Suppressor macrophage treated with lipopolysaccharide for 4 hours (primary cell): ENCODE measurements at regions not wholly inside any gene's neighbourhood (a gene's known extent, or its start where the extent isn't known, plus 50 kb on each side); places are given as distances from the start of the nearest gene placed in this dataset.

ENCODE experiments used
- DNase-seq: peaks from one replicate; pipeline ENCODE4 v3.0.0-alpha.2; 2020

DNA sequence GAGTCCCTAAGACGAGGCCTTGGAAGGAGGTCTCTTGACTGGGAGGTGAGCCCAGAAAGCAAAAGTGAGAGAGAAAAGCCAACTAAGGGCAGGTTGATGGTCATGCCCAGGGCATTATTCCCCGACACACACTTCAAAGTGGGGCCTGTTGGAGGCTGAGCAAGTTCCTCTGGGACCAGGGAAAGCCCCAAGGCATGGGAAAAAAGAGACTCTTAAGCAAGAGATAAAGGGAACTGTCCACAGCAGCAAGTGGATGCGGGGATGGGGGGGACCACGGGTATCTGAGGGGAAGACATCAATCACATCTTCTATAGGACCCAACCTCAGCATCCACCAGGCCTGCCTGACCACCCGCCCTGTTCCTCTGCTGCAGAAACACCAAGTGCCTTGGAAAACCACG, 119.9 kb upstream of the MAFB start:
- DNase-seq, result no peak

DNA sequence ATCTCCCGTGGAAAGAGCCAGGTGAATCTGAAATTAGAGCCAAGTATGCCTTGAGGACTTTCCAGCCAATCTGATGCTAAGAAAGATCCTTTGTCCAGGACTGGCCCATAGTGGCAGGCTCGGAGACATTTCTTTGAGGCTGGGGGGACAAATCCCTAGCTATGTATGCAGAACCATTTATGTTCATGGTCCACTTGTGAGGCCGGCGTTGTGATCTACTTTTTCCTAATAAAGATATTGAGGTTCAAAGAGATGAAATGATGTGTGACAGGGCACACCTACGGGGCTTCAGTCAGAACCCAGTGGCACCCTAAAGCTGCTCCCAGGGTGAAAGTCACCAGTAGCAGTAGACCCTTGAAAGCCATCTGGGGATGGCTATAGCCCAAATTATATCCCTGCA, 120.3 kb upstream of the MAFB start:
- DNase-seq, result no peak

DNA sequence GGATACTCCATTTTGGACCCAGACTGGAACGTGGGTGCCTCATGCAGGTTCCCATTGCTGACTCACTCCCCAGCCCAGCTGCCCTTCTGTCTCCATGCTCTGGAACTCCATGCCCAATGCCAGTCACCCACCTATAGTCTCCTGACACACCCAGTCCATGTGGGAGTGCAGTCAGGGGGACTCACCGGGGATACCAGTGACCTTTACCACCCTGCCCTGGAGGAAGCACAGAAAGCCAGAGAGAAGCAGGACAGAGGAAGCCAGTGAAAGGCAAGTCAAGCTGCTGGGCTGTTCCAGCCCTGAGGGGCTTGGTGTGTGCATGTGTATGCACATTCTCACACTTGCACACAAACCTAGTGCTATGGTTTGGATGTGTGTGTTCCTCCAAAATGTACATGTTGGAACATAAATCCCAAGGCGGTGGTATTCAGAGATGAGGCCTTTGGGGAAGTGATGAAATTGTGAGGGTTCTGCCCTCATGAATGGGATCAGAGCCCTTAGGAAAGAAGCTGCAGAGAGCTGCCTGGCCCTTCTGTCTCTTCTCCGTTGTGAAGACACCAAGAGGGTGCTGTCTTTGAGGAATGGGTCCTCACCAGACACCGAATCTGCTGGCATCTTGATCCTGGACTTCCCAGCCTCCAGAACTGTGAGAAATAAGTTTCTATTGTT, 121.4 kb upstream of the MAFB start:
- peak; percentile 37 for DNase-seq

DNA sequence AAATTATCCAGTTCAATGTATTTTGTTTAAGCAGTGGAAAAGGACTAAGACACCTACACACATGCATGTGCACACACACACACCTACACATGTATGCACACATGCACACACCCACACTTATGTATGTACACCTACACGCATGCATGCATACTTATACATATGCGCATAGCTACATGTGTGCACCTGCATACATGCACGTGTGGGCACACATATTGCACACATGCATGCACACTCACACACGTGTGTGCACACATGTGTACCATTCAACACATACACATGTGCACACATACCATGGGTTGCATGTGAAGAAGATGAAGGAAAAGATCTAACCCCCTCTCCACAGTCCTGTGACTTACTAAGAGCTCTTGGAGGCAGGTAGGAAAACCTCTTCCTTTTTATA, 122.0 kb upstream of the MAFB start:
- DNase-seq, result no peak

DNA sequence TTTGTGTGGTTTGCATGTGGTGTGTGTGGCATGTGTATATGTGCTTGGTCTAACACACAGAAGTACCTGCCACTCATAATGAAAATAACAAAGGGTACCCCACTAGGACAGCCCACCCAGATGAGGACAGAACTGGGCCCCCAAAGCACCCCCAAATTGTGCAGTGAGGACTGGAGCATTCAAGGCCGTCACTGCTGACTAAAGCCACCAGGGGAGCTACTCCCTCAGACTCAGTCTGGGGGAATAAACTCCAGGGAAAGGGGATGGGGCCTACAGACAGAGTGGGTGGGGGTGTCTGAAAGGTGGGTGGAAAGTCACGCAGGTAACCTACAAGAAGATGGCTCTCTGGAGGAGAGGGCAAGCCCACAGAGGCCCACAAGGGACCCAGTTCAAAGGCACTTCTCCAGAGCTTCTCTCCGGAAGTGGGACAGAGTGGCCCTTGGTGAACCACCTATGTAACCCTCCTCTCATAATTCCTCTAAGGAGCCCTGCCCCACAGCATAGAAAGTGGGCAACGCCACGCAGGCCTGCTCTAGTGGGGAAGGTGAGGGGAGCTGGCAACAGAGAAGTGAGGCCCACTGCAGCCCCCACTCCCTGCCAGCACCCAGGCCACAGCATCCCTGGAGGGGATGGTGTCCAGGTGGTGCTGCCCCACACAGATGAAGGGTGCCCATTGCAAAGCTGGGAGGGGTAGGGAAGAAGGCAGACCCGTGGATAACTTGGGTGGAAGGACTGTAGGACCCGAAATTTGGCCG, 122.8 kb upstream of the MAFB start:
- no peak for DNase-seq

DNA sequence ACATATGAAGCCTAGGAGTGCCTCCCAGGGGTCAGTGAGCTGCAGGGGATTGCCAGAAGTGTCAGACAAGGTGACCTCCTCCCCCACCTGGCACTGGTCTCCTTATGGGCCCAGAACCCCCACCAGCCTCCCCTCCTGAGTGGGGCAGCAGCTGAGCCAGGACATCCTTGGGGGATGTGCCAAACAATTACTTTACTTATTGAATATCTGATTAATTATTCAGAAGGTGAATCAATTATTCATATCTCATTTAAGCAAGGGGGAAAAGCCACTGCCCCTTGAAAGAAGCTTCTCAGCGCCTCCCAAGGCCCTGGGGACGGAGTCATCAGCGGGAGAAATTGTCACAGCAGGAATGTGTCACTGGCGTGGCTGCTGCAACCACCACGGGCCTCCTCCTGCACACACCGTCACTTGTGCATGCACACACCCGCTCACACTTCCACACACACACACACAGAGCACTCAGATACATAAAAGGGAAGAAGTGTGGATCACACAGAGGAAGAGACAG, 123.4 kb upstream of the MAFB start:
- DNase-seq, result no peak

DNA sequence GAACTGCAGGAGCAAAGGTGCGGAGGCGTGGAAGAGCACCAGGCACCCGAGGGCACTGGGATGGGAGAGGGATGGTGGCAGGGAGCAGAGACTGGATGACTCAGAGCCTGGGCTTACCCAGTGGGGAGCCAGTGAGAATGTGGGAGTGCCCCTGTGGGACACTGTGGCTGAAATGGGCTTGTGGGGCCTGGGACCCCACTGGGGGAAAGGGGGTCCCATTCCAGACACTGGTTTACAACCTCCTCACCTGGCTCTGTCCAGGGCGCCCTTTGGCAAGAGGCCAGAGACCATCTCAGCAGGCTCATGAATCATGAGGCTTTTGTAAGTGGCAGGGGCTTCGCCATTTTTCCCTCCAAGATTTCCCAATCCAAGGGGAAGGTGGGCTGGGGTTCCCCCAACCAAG, 124.0 kb upstream of the MAFB start:
- DNase-seq, result no peak

DNA sequence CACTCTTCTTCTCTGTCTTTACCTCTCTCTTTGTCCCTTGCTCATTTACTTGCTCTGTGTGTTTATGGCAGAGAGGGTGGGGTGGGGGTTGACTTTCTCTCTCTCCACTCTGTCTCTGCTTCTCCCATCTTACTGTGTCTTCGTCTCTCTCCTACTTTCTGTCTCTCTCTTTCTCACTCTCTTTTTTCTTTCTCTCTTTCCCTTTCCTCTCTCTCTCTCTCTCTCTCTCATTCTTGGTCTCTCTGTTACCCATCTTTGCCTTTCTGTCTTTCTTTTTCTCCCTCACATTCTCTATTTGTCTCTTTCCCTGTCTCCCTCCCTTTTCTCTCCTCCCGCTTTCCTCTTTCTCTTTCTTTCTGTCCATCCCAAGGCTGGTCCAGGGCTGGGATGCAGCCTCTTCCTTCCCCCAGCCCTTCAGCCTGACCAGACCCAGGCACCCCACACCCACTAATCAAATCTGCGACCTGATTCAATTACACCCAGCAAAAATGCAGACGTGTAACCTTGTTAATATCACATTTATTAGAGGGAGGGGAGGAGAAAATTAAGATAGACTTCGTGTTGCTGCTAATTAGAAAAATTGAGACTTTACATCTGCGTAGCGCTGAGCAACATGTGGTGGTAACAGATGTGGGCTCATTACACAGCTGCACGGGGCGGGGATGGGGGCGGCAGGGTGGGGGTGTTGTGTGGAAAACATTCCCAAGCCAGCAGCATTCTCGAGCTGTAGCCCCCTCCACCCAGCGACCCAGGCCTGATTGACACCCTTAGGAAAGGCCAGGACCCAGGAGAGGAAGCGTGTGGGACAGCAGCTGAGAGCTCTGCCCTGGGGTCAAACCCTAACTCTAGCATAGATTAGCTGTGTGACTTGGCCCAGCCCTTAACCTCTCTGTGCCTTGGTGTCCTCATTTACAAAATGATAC, 124.9 kb upstream of the MAFB start:
- no peak for DNase-seq

DNA sequence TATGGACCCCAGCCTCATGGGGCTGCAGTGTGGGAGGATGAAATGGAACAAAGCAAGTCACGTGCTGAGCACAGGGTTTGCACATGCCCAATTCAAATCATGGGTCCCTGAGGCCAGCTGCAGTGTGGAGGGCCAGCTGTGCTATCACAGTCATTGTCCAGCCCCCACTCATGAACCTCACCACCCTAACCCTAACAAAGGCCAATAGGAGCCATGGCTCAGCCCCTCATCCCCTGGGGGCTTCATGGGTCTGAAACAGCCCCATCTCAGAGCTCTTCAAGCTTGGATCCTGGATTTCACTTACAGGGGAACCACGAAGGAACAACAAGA, 125.6 kb upstream of the MAFB start:
- DNase-seq, result no peak

DNA sequence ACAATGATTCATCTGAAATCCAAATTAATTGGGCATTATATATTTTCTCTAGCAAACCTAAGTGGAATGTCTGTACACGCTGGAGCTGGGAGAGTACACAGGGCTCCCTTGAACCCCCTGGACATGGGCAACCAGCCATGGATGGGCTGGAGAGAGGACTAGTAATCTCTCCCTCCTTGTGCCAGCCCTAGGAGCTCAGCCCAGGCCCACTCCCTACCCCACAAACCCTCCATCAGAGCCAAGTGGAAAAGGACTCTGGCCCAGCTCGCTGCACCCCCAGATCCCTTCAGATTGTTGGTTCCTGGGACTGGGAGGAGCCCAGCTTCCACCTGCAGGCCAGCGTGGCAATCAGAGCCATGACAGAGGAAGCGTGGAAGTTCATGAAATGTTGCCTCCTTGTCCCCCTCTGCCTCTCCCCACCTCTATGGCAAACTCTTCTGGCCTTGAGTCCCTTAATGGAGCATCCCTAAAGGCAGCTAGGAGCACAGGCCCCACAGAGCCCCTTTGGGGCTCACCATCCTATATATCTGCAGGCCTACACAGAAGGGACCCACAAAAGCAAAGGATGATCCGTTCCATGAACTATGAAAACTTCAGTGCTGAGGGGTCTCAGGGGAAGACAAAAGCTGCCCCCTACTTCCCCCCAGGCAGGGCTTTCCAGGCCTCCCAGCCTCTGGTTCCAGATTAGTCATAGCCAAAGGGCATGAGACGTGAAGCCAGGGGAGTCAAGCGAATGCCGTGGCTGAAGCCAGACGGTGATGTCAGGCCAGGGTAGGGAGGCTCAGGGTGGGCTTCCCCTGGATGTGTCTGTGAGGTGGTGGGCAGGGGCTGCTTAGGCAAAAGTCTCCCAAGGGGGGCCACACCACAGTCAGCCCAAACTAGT, 126.4 kb upstream of the MAFB start:
- DNase-seq, result no peak

DNA sequence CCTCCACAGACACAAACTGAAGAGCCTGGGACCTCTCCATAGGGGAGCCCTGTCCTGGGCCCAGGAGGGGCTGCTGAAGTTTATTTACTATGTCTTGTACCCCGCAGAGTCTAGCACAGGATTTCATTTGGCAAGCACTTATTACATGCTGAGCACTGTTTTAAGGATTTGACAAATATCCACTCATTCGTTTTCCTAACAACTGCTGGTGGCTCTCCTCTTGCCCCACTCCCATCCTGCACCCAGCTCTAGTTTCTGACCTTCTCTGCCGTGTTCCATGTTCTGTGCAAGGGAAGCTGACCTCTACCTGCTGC, 127.0 kb upstream of the MAFB start:
- DNase-seq, result no peak

DNA sequence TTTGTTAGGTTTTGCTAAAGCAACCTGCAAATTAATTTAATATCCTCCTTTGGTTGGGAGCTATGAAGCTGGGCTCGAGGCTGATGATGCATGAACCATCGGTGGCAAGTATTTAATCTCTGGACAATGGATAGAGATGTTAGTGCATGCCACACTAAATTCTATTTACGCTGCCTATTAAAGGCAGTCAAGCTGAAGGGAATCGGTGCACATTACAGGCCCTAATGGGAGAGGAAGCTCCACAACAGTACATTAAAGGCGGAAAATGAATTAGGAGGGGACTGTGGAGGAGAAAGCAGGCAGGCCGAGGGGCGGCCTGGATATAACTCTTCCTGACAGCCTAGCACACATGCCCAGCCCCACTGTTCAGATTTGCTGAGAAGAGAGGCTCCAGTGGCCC, 132.4 kb upstream of the MAFB start:
- no peak for DNase-seq

DNA sequence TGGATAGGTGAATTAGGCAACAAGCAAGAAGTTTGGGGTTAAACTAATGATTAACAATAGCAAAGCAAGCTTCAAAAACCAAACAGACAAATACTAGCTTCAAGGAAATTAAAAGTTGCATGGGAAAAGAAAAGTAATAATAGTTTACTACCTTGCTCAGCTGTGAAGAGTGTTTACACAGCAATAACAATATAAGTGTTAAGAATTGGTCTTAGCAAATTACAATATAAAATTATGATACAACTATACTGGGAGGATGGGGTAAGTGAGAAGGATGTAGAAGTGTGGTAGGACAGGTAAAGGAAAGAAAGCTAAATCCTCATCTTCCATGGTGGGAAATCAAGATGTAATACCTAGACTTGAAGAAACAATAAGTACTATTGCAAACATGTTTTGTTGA, 137.7 kb upstream of the MAFB start:
- DNase-seq, result no peak

DNA sequence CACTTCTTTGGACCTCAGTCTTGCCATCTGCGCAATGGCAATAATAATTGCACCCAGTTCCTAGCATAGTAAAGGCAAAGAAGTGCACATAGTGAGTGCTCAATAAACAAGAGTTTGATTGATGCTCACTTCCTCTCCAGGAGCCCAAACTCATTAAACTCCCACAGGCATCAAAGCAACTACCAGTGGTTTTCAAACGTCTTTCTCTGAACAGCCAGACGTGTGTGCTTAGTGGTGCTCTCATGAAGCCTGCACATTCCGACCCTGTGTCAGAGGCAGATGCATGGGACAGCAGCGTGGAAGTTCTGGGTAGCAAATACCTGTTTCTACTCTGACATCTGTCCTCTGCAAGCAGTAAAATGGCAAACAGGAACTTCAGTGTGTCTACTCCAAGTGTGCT, 146.3 kb upstream of the MAFB start:
- no peak for DNase-seq

DNA sequence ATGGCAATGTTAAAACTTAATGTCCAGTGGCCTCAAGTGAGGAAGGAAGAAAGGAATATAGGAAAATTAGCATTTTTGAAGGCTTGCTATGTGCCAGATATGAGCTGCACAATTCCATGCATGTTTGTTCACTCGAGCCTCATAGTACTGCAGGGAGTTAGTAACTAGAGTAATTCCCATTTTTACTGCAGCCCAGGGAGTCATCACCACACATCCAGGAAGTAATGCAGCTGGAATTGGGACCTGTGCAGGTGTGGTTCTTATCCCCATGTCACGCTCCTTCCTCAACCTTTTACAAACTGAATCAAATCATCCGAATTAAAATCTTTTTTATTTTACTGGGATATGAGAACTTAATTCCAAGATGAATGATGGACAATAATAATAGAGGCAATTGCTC, 149.5 kb upstream of the MAFB start:
- no peak for DNase-seq

DNA sequence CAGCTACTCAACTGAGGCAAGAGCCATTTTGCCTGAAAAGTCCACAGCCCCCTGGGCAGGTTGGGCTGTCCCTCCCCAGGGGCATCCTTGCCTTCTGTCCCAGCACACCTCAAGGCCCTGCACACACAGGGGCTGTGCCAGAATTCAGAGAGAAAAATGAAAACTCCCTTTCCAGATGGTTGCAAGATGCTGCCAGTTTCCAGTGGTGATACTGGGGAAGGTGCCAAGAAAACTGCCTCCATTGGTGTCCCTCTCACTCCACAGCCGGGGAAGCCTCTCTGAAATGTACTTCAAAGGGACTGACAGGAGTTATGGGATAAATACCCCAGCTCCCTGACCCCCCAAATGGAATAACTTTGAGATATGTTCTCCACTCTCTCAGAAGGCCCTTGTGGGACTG, 154.2 kb upstream of the MAFB start:
- no peak for DNase-seq

DNA sequence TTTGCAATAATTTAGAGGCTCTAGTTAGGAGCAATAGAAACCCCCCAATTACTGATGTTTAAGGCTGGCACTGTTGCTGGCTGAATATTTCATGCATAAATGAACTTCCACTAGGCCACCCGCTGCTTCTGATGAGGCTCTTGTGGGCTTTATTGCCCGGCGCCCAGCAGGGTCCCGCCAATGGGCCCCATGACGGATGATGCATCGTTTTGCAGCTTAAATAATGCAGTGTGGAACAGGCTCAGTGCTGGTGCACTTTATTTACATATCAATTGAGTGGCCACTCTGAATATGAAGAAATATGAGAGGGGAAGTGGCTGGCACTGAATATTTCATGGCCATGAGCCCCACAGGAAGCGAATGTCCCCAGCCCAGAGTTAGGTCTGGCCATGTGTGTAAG, 155.3 kb upstream of the MAFB start:
- no peak for DNase-seq

DNA sequence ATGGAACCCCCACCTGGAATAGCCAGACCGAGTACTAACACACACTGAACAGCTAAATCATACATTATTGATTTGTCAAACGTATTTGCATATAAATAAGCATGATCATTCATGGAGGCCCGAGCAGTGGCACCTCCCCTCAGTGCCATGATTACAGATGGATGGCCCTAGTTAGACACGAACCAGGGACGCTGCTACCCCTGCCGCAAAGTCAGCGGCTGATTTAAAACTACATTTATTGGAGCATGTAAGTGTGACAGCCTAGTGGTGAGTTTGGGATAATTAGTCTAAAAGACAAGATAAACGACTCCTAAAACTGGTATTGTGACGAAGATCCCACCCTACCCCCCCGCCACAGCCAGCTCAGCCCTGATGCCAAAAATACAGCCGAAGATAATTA, 159.1 kb upstream of the MAFB start:
- DNase-seq, result no peak

DNA sequence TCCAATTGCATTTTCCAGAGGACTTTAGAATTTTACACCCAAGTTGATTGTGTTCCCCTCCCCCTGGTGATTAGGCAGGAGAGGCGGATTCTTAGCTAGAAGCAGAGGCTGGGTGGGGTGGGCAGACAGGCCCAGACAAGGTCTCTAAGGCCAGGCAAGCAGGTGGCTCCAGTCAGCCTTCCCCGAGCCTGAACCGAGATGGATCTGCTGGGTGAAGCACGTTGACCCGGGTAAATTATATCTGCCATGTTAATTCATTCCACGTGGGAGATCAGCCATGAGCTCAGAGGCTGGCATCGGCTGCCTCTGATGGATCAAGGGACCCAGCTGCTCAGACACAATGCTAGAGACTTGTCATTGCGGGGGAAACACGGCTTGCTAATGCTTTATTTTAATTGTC, 159.5 kb upstream of the MAFB start:
- DNase-seq, result no peak

DNA sequence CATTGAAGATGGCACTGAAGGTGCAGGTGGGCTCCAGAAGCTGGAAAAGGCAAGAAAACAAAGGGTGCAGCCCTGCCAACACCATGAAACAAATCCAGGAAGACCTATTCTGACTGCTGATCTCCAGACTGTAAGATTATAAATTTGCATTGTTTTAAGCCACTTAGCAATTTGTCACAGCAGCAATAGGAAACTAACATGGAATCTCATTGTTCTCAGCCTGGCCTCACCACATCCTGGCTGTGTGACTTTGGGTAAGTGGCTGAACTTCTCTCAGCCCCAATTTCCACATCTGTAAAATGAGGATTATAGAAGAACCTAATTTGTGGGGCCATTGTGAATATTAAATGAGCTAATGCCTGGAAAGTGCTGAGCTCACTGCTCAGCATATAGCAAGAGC, 160.4 kb upstream of the MAFB start:
- DNase-seq, result no peak

DNA sequence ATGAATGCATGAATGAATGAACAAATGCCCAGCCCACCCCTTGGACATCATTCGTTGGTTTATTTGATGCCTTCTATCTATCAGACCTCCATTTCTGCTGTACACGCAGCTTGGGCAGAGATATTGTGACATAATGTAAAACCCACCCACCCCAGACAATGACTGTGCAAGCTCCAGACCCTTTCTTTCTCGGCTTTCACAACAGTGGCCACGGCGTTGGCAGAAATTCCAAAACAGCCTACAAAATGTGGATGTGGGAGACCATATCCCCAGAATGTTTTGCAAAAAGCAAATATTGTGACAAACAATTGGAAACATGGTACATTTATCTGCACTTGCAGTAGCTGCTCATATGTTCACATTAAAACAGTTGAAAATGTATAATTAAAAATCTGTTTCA, 162.0 kb upstream of the MAFB start:
- peak; percentile 9 for DNase-seq

DNA sequence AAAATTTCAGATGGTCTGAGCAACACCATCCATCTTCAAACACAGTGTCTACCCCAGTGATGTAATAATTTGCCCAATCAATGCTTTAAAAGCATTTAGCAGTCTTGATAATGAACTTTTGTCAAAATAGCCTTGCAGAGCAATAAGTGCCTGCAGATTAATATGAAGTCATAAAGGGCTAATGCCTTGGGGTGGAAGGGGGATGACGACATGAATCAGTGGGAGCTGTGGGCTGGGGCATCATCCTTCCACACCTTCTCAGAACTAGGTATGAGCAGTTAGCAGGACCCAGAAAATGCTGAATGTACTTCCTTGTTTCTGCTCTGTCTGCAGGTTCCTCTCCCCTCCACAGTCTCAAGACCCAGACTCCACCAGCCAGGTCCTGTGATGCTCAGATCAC, 166.2 kb upstream of the MAFB start:
- peak; percentile 3 for DNase-seq

DNA sequence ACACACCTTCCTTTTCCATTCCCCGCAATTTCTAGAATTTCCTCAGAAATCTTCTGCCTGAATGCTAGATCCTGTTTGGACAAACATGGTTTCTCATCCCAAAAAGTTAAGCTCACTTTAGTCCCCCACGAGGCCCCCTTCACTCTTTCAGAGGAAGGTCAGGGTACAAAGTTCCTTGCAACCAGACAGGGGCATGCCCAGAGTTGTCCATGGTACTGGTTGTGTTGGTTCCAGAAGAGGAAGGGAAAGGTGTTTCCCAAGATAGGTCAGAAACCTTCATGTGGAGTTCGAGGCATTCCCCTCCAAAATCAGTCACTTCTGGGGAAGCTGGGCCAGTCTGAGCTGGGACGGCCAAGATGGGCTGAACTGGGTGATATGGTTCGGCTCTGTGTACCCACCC, 167.6 kb upstream of the MAFB start:
- DNase-seq, result no peak
